ENCODE measurements at regions not wholly inside any gene's neighbourhood (a gene's known extent, or its start where the extent isn't known, plus 50 kb on each side); places are given as distances from the start of the nearest gene placed in this dataset.

GRCh38 chr5:5967373-5967772 is 411.0 kb downstream of the MED10 start:
- no peak for DNase-seq (ENCODE audit: low read depth in 4 of 4, low spot score in 1 of 4)

GRCh38 chr5:5965132-5965531 is 413.2 kb downstream of the MED10 start:
- DNase-seq (ENCODE audit: low read depth in 4 of 4, low spot score in 1 of 4), result no peak

- no peak for DNase-seq (ENCODE audit: low read depth in 4 of 4, low spot score in 1 of 4)
Measured at GRCh38 chr5:5964347-5964746, 414.0 kb downstream of the MED10 start.

- DNase-seq (ENCODE audit: low read depth in 4 of 4, low spot score in 1 of 4), result no peak
Measured at GRCh38 chr5:5957737-5958136, 420.6 kb downstream of the MED10 start.

- no peak for DNase-seq (ENCODE audit: low read depth in 4 of 4, low spot score in 1 of 4)
Measured at GRCh38 chr5:5954275-5954598, 424.1 kb downstream of the MED10 start.

- no peak for DNase-seq (ENCODE audit: low read depth in 4 of 4, low spot score in 1 of 4)
Measured at GRCh38 chr5:5953584-5954274, 424.6 kb downstream of the MED10 start.

GRCh38 chr5:5951953-5952352 is 426.4 kb downstream of the MED10 start:
- DNase-seq (ENCODE audit: low read depth in 4 of 4, low spot score in 1 of 4), result no peak

- no peak for DNase-seq (ENCODE audit: low read depth in 4 of 4, low spot score in 1 of 4)
Measured at GRCh38 chr5:5950658-5951057, 427.7 kb downstream of the MED10 start.

- no peak for DNase-seq (ENCODE audit: low read depth in 4 of 4, low spot score in 1 of 4)
Measured at GRCh38 chr5:5941486-5941885, 436.9 kb downstream of the MED10 start.

- no peak for DNase-seq (ENCODE audit: low read depth in 4 of 4, low spot score in 1 of 4)
Measured at GRCh38 chr5:5939759-5940370, 438.5 kb downstream of the MED10 start.

- no peak for DNase-seq (ENCODE audit: low read depth in 4 of 4, low spot score in 1 of 4)
Measured at GRCh38 chr5:5933651-5934050, 444.7 kb downstream of the MED10 start.

GRCh38 chr5:5932824-5933223 is 445.5 kb downstream of the MED10 start:
- DNase-seq (ENCODE audit: low read depth in 4 of 4, low spot score in 1 of 4), result no peak

GRCh38 chr5:5930561-5930960 is 447.8 kb downstream of the MED10 start:
- DNase-seq (ENCODE audit: low read depth in 4 of 4, low spot score in 1 of 4), result no peak

- no peak for DNase-seq (ENCODE audit: low read depth in 4 of 4, low spot score in 1 of 4)
Measured at GRCh38 chr5:5929291-5930020, 448.9 kb downstream of the MED10 start.

- DNase-seq (ENCODE audit: low read depth in 4 of 4, low spot score in 1 of 4), result no peak
Measured at GRCh38 chr5:5925191-5925590, 453.2 kb downstream of the MED10 start.

GRCh38 chr5:5919411-5919810 is 458.9 kb downstream of the MED10 start:
- DNase-seq (ENCODE audit: low read depth in 4 of 4, low spot score in 1 of 4), result no peak

- DNase-seq (ENCODE audit: low read depth in 4 of 4, low spot score in 1 of 4), result no peak
Measured at GRCh38 chr5:5906778-5907177, 471.6 kb downstream of the MED10 start.

GRCh38 chr5:5905186-5905585 is 473.2 kb downstream of the MED10 start:
- no peak for DNase-seq (ENCODE audit: low read depth in 4 of 4, low spot score in 1 of 4)

GRCh38 chr5:5904113-5904512 is 474.2 kb downstream of the MED10 start:
- DNase-seq (ENCODE audit: low read depth in 4 of 4, low spot score in 1 of 4), result no peak

GRCh38 chr5:5902678-5903646 is 475.4 kb downstream of the MED10 start:
- DNase-seq (ENCODE audit: low read depth in 4 of 4, low spot score in 1 of 4), result no peak

GRCh38 chr5:5900350-5900749 is 477.9 kb downstream of the ICE1 start:
- DNase-seq (ENCODE audit: low read depth in 4 of 4, low spot score in 1 of 4), result no peak
